ENCODE measurements at regions not wholly inside any gene's neighbourhood (a gene's known extent, or its start where the extent isn't known, plus 50 kb on each side); places are given as distances from the start of the nearest gene placed in this dataset.

DNA sequence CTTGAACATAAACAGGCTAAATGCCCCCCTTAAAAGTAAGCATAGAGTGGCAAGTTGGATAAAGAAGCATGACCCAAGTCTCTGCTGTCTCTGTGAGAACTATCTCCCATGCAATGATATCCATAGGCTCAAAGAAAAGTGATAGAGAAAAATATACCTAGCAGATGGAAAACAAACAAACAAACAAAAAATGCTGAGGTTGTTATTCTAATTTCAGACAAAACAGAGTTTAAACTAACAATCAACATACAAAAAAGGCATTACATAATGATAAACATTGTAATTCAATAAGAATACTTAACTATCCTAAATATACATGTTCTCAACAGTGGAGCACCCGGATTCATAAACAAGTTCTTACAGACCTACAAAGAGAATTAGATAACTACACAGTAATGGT lies 626.2 kb upstream of the CNTNAP2 start:
- no peak for FAIRE-seq

DNA sequence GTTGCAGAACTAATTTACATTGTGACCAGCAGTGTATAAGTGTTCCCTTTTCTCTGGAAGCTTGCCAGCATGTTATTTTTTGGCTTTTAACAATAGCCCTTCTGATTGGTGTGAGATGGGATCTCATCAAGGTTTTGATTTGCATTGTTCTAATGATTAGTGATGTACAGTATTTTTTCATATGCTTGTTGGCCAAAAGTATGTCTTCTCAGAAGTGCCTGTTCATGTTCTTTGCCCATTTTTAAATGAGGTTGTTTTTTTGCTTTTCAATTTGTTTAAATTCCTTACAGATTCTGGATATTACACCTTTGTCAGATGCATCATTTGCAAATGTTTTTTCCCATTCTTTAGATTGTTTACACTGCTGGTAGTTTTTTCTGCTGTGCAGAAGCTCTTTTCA lies 627.0 kb upstream of the CNTNAP2 start:
- H4K20me1 ChIP-seq (ENCODE audit: control insufficient read depth, insufficient read depth): no peaks in the 10 kb centered on the region
- H3K36me3 ChIP-seq (ENCODE audit: control insufficient read depth in 2 of 2, insufficient read depth in 2 of 2, low read length in 1 of 2): no peaks in the 10 kb centered on the region
- intact Hi-C loops (cut with micrococcal nuclease; ENCODE audit: unreplicated experiment): no loop called here
- no peak overlapping the region for H3K4me3 ChIP-seq
- H3K79me2 ChIP-seq (ENCODE audit: control insufficient read depth, insufficient read depth, low read length): no peaks in the 10 kb centered on the region
- in situ Hi-C loops (cut with MboI): no loop called here
- DNase-seq (ENCODE audit: low read depth, low spot score) (no peak), FAIRE-seq (no peak), ATAC-seq (no peak)
- no peak overlapping the region for H3K4me2 ChIP-seq (ENCODE audit: control insufficient read depth, insufficient read depth)
- RAD21 ChIA-PET (ENCODE audit: unreplicated experiment): no interaction called here
- CTCF ChIA-PET: no interaction called here
- H3K27ac ChIP-seq (ENCODE audit: control insufficient read depth, insufficient read depth): no peak overlapping the region
- POLR2A ChIA-PET: no interaction called here
- H3K9ac ChIP-seq (ENCODE audit: control insufficient read depth, insufficient read depth, low read length): no peak overlapping the region
- no peaks in the 10 kb centered on the region for H3K9me3 ChIP-seq (replicated peaks; ENCODE audit: control insufficient read depth, insufficient read depth, low read length)
- no peaks in the 10 kb centered on the region for H3K27me3 ChIP-seq (replicated peaks in 1 of 2; ENCODE audit: control insufficient read depth in 2 of 2, insufficient read depth in 2 of 2, low read length in 1 of 2)
- no peaks in the 10 kb centered on the region for H3K4me1 ChIP-seq (ENCODE audit: control insufficient read depth, insufficient read depth, low read length)
- SMC1A ChIA-PET (ENCODE audit: uncharacterized antibody, unreplicated experiment): no interaction called here
- no peak overlapping the region for H2AFZ ChIP-seq (ENCODE audit: control insufficient read depth, low read depth, low read length)
- BruUV-seq (replicated peaks): no TSS peak
- no peak for TF ChIP-seq CBFB (IDR thresholded peaks at IDR 0.05; ENCODE audit: low read depth)
- TF ChIP-seq GATAD2B (conservative IDR thresholded peaks at IDR 0.05; ENCODE audit: low read depth): no peak
- no peak for TF ChIP-seq CEBPB (IDR thresholded peaks at IDR 0.05; ENCODE audit: borderline replicate concordance in 1 of 2, low read depth in 2 of 2, low read length in 2 of 2)
- TF ChIP-seq, protein P1, sequence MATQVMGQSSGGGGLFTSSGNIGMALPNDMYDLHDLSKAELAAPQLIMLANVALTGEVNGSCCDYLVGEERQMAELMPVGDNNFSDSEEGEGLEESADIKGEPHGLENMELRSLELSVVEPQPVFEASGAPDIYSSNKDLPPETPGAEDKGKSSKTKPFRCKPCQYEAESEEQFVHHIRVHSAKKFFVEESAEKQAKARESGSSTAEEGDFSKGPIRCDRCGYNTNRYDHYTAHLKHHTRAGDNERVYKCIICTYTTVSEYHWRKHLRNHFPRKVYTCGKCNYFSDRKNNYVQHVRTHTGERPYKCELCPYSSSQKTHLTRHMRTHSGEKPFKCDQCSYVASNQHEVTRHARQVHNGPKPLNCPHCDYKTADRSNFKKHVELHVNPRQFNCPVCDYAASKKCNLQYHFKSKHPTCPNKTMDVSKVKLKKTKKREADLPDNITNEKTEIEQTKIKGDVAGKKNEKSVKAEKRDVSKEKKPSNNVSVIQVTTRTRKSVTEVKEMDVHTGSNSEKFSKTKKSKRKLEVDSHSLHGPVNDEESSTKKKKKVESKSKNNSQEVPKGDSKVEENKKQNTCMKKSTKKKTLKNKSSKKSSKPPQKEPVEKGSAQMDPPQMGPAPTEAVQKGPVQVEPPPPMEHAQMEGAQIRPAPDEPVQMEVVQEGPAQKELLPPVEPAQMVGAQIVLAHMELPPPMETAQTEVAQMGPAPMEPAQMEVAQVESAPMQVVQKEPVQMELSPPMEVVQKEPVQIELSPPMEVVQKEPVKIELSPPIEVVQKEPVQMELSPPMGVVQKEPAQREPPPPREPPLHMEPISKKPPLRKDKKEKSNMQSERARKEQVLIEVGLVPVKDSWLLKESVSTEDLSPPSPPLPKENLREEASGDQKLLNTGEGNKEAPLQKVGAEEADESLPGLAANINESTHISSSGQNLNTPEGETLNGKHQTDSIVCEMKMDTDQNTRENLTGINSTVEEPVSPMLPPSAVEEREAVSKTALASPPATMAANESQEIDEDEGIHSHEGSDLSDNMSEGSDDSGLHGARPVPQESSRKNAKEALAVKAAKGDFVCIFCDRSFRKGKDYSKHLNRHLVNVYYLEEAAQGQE (IDR thresholded peaks at IDR 0.05; ENCODE audit: low read depth, low read length): no peak
- TF ChIP-seq, protein P2, sequence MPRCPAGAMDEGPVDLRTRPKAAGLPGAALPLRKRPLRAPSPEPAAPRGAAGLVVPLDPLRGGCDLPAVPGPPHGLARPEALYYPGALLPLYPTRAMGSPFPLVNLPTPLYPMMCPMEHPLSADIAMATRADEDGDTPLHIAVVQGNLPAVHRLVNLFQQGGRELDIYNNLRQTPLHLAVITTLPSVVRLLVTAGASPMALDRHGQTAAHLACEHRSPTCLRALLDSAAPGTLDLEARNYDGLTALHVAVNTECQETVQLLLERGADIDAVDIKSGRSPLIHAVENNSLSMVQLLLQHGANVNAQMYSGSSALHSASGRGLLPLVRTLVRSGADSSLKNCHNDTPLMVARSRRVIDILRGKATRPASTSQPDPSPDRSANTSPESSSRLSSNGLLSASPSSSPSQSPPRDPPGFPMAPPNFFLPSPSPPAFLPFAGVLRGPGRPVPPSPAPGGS (IDR thresholded peaks at IDR 0.05; ENCODE audit: borderline replicate concordance, insufficient read depth, low read depth, low read length, poor library complexity, severe bottlenecking): no peak

More for the DNA sequence above, 626.2 kb upstream of the CNTNAP2 start:
- no peaks in the 10 kb centered on the region for H3K4me1 ChIP-seq (ENCODE audit: control insufficient read depth, insufficient read depth, low read length)
- POLR2A ChIA-PET: no interaction called here
- no peaks in the 10 kb centered on the region for H3K27me3 ChIP-seq (replicated peaks in 1 of 2; ENCODE audit: control insufficient read depth in 2 of 2, insufficient read depth in 2 of 2, low read length in 1 of 2)
- no peaks in the 10 kb centered on the region for H4K20me1 ChIP-seq (ENCODE audit: control insufficient read depth, insufficient read depth)
- H3K4me3 ChIP-seq: no peak overlapping the region
- in situ Hi-C loops (cut with MboI) (no loop called here), intact Hi-C loops (cut with micrococcal nuclease; ENCODE audit: unreplicated experiment) (no loop called here)
- H3K9ac ChIP-seq (ENCODE audit: control insufficient read depth, insufficient read depth, low read length): no peak overlapping the region
- H3K4me2 ChIP-seq (ENCODE audit: control insufficient read depth, insufficient read depth): no peak overlapping the region
- BruUV-seq (replicated peaks): no TSS peak
- TF ChIP-seq ATF7 (IDR thresholded peaks at IDR 0.05; ENCODE audit: low read depth): no peak
- TF ChIP-seq, protein P3, sequence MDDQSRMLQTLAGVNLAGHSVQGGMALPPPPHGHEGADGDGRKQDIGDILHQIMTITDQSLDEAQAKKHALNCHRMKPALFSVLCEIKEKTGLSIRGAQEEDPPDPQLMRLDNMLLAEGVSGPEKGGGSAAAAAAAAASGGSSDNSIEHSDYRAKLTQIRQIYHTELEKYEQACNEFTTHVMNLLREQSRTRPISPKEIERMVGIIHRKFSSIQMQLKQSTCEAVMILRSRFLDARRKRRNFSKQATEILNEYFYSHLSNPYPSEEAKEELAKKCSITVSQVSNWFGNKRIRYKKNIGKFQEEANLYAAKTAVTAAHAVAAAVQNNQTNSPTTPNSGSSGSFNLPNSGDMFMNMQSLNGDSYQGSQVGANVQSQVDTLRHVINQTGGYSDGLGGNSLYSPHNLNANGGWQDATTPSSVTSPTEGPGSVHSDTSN (IDR thresholded peaks at IDR 0.05; ENCODE audit: insufficient replicate concordance, low read depth, low read length): no peak
- no peak for TF ChIP-seq BMI1 (IDR thresholded peaks at IDR 0.05; ENCODE audit: borderline replicate concordance)
- no peak for TF ChIP-seq HDAC6 (IDR thresholded peaks at IDR 0.05; ENCODE audit: unreplicated experiment)
- H3K9me3 ChIP-seq (replicated peaks; ENCODE audit: control insufficient read depth, insufficient read depth, low read length): no peaks in the 10 kb centered on the region
- ATAC-seq (no peak), DNase-seq (ENCODE audit: low read depth, low spot score) (no peak)
- no peaks in the 10 kb centered on the region for H3K79me2 ChIP-seq (ENCODE audit: control insufficient read depth, insufficient read depth, low read length)
- CTCF ChIA-PET: no interaction called here
- RAD21 ChIA-PET (ENCODE audit: unreplicated experiment): no interaction called here
- SMC1A ChIA-PET (ENCODE audit: uncharacterized antibody, unreplicated experiment): no interaction called here
- H2AFZ ChIP-seq (ENCODE audit: control insufficient read depth, low read depth, low read length): no peak overlapping the region
- H3K36me3 ChIP-seq (ENCODE audit: control insufficient read depth in 2 of 2, insufficient read depth in 2 of 2, low read length in 1 of 2): no peaks in the 10 kb centered on the region
- H3K27ac ChIP-seq (ENCODE audit: control insufficient read depth, insufficient read depth): no peak overlapping the region
- 5% methylated on average over 1 of the region's 1 CpG for WGBS (ENCODE audit: insufficient coverage, insufficient replicate concordance, low lambda C conversion rate, missing lambda C conversion rate)
